ENCODE measurements at regions not wholly inside any gene's neighbourhood (a gene's known extent, or its start where the extent isn't known, plus 50 kb on each side); places are given as distances from the start of the nearest gene placed in this dataset.

- H3K36me3 ChIP-seq: no peaks in the 10 kb centered on the region
These were observed 396.3 kb upstream of the PIK3C3 start for GRCh38 chr18:41558715-41559114.

GRCh38 chr18:41553716-41554115 is 401.3 kb upstream of the PIK3C3 start:
- H3K9me3 ChIP-seq: no peaks in the 10 kb centered on the region
- H3K36me3 ChIP-seq: no peaks in the 10 kb centered on the region
- no peak overlapping the region for H3K4me3 ChIP-seq
- DNase-seq (ENCODE audit: low spot score in 2 of 2): no peak
- H3K27ac ChIP-seq: no peak overlapping the region
- no peaks in the 10 kb centered on the region for H3K4me1 ChIP-seq
- WGBS: 54% methylated on average over 6 of the region's 6 CpGs
- TF ChIP-seq CTCF (IDR thresholded peaks at IDR 0.05): no peak
- TF ChIP-seq POLR2A (IDR thresholded peaks at IDR 0.05): no peak
- TF ChIP-seq EP300 (IDR thresholded peaks at IDR 0.05): no peak
- TF ChIP-seq POLR2AphosphoS5 (IDR thresholded peaks at IDR 0.05): no peak
- no peaks in the 10 kb centered on the region for H3K27me3 ChIP-seq

More at GRCh38 chr18:41558715-41559114, 396.3 kb upstream of the PIK3C3 start:
- Histone ChIP-seq H3K27me3 (no peaks in the 10 kb centered on the region), H3K27ac (no peak overlapping the region), H3K9me3 (no peaks in the 10 kb centered on the region), H3K4me1 (no peaks in the 10 kb centered on the region), H3K4me3 (no peak overlapping the region)
- no peak for DNase-seq (ENCODE audit: low spot score in 2 of 2)
- no peak for TF ChIP-seq POLR2A (IDR thresholded peaks at IDR 0.05)
- TF ChIP-seq EP300 (IDR thresholded peaks at IDR 0.05): no peak
- TF ChIP-seq CTCF (IDR thresholded peaks at IDR 0.05): no peak
- no peak for TF ChIP-seq POLR2AphosphoS5 (IDR thresholded peaks at IDR 0.05)
- 24% methylated on average over 1 of the region's 1 CpG for WGBS

GRCh38 chr18:41548521-41549260 is 406.3 kb upstream of the PIK3C3 start:
- H3K27ac ChIP-seq: no peak overlapping the region
- no peak for DNase-seq (ENCODE audit: low spot score in 2 of 2)
- no peak for TF ChIP-seq POLR2AphosphoS5 (IDR thresholded peaks at IDR 0.05)
- no peak for TF ChIP-seq EP300 (IDR thresholded peaks at IDR 0.05)
- no peak for TF ChIP-seq POLR2A (IDR thresholded peaks at IDR 0.05)
- no peak for TF ChIP-seq CTCF (IDR thresholded peaks at IDR 0.05)
- no peaks in the 10 kb centered on the region for H3K36me3 ChIP-seq
- H3K27me3 ChIP-seq: no peaks in the 10 kb centered on the region
- H3K4me1 ChIP-seq: no peaks in the 10 kb centered on the region
- H3K4me3 ChIP-seq: no peak overlapping the region
- H3K9me3 ChIP-seq: no peaks in the 10 kb centered on the region
- WGBS: 37% methylated on average over 9 of the region's 9 CpGs

- no peak overlapping the region for H3K4me3 ChIP-seq
- no peak for TF ChIP-seq POLR2A (IDR thresholded peaks at IDR 0.05)
- TF ChIP-seq EP300 (IDR thresholded peaks at IDR 0.05): no peak
- no peak for TF ChIP-seq CTCF (IDR thresholded peaks at IDR 0.05)
- TF ChIP-seq POLR2AphosphoS5 (IDR thresholded peaks at IDR 0.05): no peak
- 42% methylated on average over 2 of the region's 2 CpGs for WGBS
These were observed 409.7 kb upstream of the PIK3C3 start for GRCh38 chr18:41545091-41545888.

GRCh38 chr18:41543815-41544214 is 411.2 kb upstream of the PIK3C3 start:
- TF ChIP-seq POLR2AphosphoS5 (IDR thresholded peaks at IDR 0.05): no peak
- TF ChIP-seq CTCF (IDR thresholded peaks at IDR 0.05): no peak
- no peak for TF ChIP-seq POLR2A (IDR thresholded peaks at IDR 0.05)
- no peak for TF ChIP-seq EP300 (IDR thresholded peaks at IDR 0.05)
- H3K4me3 ChIP-seq: no peak overlapping the region
- no peaks in the 10 kb centered on the region for H3K4me1 ChIP-seq
- no peak for DNase-seq (ENCODE audit: low spot score in 2 of 2)
- no peaks in the 10 kb centered on the region for H3K9me3 ChIP-seq
- WGBS: 68% methylated on average over 1 of the region's 1 CpG
- H3K36me3 ChIP-seq: no peaks in the 10 kb centered on the region
- H3K27me3 ChIP-seq: no peaks in the 10 kb centered on the region
- H3K27ac ChIP-seq: no peak overlapping the region

More at GRCh38 chr18:41545091-41545888, 409.7 kb upstream of the PIK3C3 start:
- no peaks in the 10 kb centered on the region for H3K27me3 ChIP-seq
- no peak overlapping the region for H3K27ac ChIP-seq
- no peak for DNase-seq (ENCODE audit: low spot score in 2 of 2)
- H3K9me3 ChIP-seq: no peaks in the 10 kb centered on the region
- H3K36me3 ChIP-seq: no peaks in the 10 kb centered on the region
- H3K4me1 ChIP-seq: no peaks in the 10 kb centered on the region
